ENCODE measurements at regions not wholly inside any gene's neighbourhood (a gene's known extent, or its start where the extent isn't known, plus 50 kb on each side); places are given as distances from the start of the nearest gene placed in this dataset.

GRCh38 chr16:48877946-48878345 lies 268.0 kb upstream of the N4BP1 start:
- no peak for TF ChIP-seq CTCF (IDR thresholded peaks at IDR 0.05)
- no peak for TF ChIP-seq POLR2A (IDR thresholded peaks at IDR 0.05)

Measured in uterus (tissue), 2 donors.